ENCODE measurements at regions not wholly inside any gene's neighbourhood (a gene's known extent, or its start where the extent isn't known, plus 50 kb on each side); places are given as distances from the start of the nearest gene placed in this dataset.

GRCh38 chr4:59770601-59771264, 1429.4 kb upstream of the ADGRL3 start:
- H3K9ac ChIP-seq (ENCODE audit: control insufficient read depth, insufficient read depth, low read length) = no peak overlapping the region
- CTCF ChIA-PET = no interaction called here
- no peak overlapping the region for H3K27ac ChIP-seq (ENCODE audit: control insufficient read depth, insufficient read depth)
- SMC1A ChIA-PET (ENCODE audit: uncharacterized antibody, unreplicated experiment) = no interaction called here
- H2AFZ ChIP-seq (ENCODE audit: control insufficient read depth, low read depth, low read length) = no peak overlapping the region
- H3K79me2 ChIP-seq (ENCODE audit: control insufficient read depth, insufficient read depth, low read length) = no peaks in the 10 kb centered on the region
- no peak for TF ChIP-seq MTA2 (IDR thresholded peaks at IDR 0.05; ENCODE audit: low read depth)
- TF ChIP-seq WRNIP1 (IDR thresholded peaks at IDR 0.05; ENCODE audit: borderline replicate concordance, low read depth, low read length) = no peak
- TF ChIP-seq NRF1 (conservative IDR thresholded peaks at IDR 0.05; ENCODE audit: low read depth, low read length) = no peak
- TF ChIP-seq CREM (IDR thresholded peaks at IDR 0.05; ENCODE audit: low read depth) = no peak
- no peak for TF ChIP-seq HDGF (IDR thresholded peaks at IDR 0.05)
- TF ChIP-seq NR2C1 (IDR thresholded peaks at IDR 0.05) = no peak
- in situ Hi-C loops (cut with MboI) = no loop called here
- intact Hi-C loops (cut with micrococcal nuclease; ENCODE audit: unreplicated experiment) = no loop called here
- H3K27me3 ChIP-seq (replicated peaks in 1 of 2; ENCODE audit: control insufficient read depth in 2 of 2, insufficient read depth in 2 of 2, low read length in 1 of 2) = no peaks in the 10 kb centered on the region
- POLR2A ChIA-PET = no interaction called here
- DNase-seq (ENCODE audit: low read depth, low spot score) (no peak), ATAC-seq (no peak), FAIRE-seq (no peak)
- no peaks in the 10 kb centered on the region for H4K20me1 ChIP-seq (ENCODE audit: control insufficient read depth, insufficient read depth)
- RAD21 ChIA-PET (ENCODE audit: unreplicated experiment) = no interaction called here
- H3K4me1 ChIP-seq (ENCODE audit: control insufficient read depth, insufficient read depth, low read length) = no peaks in the 10 kb centered on the region
- H3K4me3 ChIP-seq = no peak overlapping the region
- no TSS peak for BruUV-seq (replicated peaks)
- H3K4me2 ChIP-seq (ENCODE audit: control insufficient read depth, insufficient read depth) = no peak overlapping the region
- H3K36me3 ChIP-seq (ENCODE audit: control insufficient read depth in 2 of 2, insufficient read depth in 2 of 2, low read length in 1 of 2) = no peaks in the 10 kb centered on the region
- H3K9me3 ChIP-seq (replicated peaks; ENCODE audit: control insufficient read depth, insufficient read depth, low read length) = no peaks in the 10 kb centered on the region

- Histone ChIP-seq H3K9me3 (replicated peaks; ENCODE audit: control insufficient read depth, insufficient read depth, low read length) (no peaks in the 10 kb centered on the region), H3K4me1 (ENCODE audit: control insufficient read depth, insufficient read depth, low read length) (no peaks in the 10 kb centered on the region), H3K4me3 (no peak overlapping the region), H2AFZ (ENCODE audit: control insufficient read depth, low read depth, low read length) (no peak overlapping the region), H3K36me3 (ENCODE audit: control insufficient read depth in 2 of 2, insufficient read depth in 2 of 2, low read length in 1 of 2) (no peaks in the 10 kb centered on the region), H4K20me1 (ENCODE audit: control insufficient read depth, insufficient read depth) (no peaks in the 10 kb centered on the region), H3K4me2 (ENCODE audit: control insufficient read depth, insufficient read depth) (no peak overlapping the region), H3K27ac (ENCODE audit: control insufficient read depth, insufficient read depth) (no peak overlapping the region), H3K27me3 (replicated peaks in 1 of 2; ENCODE audit: control insufficient read depth in 2 of 2, insufficient read depth in 2 of 2, low read length in 1 of 2) (no peaks in the 10 kb centered on the region), H3K9ac (ENCODE audit: control insufficient read depth, insufficient read depth, low read length) (no peak overlapping the region), H3K79me2 (ENCODE audit: control insufficient read depth, insufficient read depth, low read length) (no peaks in the 10 kb centered on the region)
- in situ Hi-C loops (cut with MboI) = no loop called here
- 0% methylated on average over 1 of the region's 1 CpG for WGBS (ENCODE audit: insufficient coverage, insufficient replicate concordance, low lambda C conversion rate, missing lambda C conversion rate)
- DNase-seq (ENCODE audit: low read depth, low spot score) = no peak
- no peak for FAIRE-seq
- ChIA-PET SMC1A (ENCODE audit: uncharacterized antibody, unreplicated experiment) (no interaction called here), CTCF (no interaction called here), POLR2A (no interaction called here), RAD21 (ENCODE audit: unreplicated experiment) (no interaction called here)
- intact Hi-C loops (cut with micrococcal nuclease; ENCODE audit: unreplicated experiment) = no loop called here
- no TSS peak for BruUV-seq (replicated peaks)
- no peak for ATAC-seq
- TF ChIP-seq HCFC1 (IDR thresholded peaks at IDR 0.05; ENCODE audit: low read length) (no peak), CREM (IDR thresholded peaks at IDR 0.05; ENCODE audit: low read depth) (no peak), HSF1 (IDR thresholded peaks at IDR 0.05; ENCODE audit: low read depth, low read length) (no peak), BCLAF1 (IDR thresholded peaks at IDR 0.05) (no peak), NRF1 (conservative IDR thresholded peaks at IDR 0.05; ENCODE audit: low read depth, low read length) (no peak), POU2F2 (IDR thresholded peaks at IDR 0.05; ENCODE audit: borderline replicate concordance, low read depth, low read length) (no peak), SREBF2 (IDR thresholded peaks at IDR 0.05; ENCODE audit: low read length) (no peak), RBBP5 (conservative IDR thresholded peaks at IDR 0.05) (no peak)
Measured at GRCh38 chr4:59772641-59773139, 1427.4 kb upstream of the ADGRL3 start.

Data from GM12878 (cell line).